Posterior cingulate gyrus (tissue), 11 donors: ENCODE measurements at regions not wholly inside any gene's neighbourhood (a gene's known extent, or its start where the extent isn't known, plus 50 kb on each side); places are given as distances from the start of the nearest gene placed in this dataset.
"Not testable (repeated sequence)": the region's sequence is repeated elsewhere in the genome, so short reads cannot be mapped to it uniquely, and the experiment has no call there.

Source experiments
- DNase-seq, 10 donors: peaks; one replicate each; pipeline versions ENCODE4 v3.0.0 to v3.0.0-alpha.2; 2020 to 2021; ENCODE audit warnings: mixed read lengths in 3 of 10
- intact Hi-C: fragments of 100-400 bp; cut with DNase I; formaldehyde crosslinking; loops from one replicate; pipeline ENCODE4 v1.15.1; 2023

GRCh38 chr3:177448987-177449359 is 251.7 kb upstream of the TBL1XR1 start:
- intact Hi-C loops = no loop called here

GRCh38 chr3:177449360-177450006 is 252.2 kb upstream of the TBL1XR1 start:
- DNase-seq = no peak
- intact Hi-C loops = no loop called here

More at GRCh38 chr3:177448987-177449359, 251.7 kb upstream of the TBL1XR1 start:
- no peak for DNase-seq

GRCh38 chr3:177451301-177451750 is 254.0 kb upstream of the TBL1XR1 start:
- no peak for DNase-seq
- intact Hi-C loops = no loop called here

DNA sequence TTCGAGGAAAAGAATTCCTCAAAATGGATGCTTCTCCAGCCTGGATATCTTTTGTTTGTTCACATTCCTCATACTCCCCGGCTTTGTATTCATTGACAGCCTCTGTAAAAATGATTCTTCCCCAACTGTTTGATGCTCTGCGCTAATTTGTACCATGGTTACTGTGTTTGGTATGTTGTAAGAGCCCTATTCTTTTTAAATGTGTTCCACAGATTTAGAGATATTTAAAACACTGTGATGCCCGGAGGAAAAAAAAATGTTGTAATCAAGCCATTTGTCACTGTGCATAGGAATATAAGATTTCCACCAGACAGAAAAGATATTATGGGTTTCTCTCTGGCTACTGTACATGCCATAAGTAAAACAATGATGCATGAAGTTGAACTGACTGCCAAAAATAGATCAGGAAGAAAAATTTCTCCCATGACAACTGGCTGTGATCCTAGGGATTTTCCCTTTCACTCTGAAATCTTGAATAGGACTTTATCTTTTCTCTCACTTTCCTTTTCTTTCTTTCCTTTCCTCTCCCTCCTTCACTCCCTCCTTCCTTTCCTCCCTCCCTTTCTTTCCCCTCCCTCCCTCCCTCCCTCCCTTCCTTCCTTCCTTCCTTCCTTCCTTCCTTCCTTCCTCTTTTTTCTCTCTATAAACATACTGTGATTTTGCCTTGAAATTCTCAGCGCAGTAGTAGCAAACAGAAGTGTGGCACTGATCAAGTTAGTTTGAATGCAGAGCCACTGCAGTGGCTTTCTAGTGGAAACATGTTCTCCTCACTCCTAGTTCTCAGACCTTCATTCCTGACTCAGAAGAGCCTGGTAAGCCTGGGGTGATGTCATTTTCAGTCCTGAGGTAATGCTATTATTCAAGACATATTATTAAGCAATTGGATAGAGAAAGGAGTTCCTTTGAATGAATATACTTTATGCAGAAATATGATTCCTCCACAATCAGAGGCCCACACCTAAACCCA is 254.9 kb upstream of the TBL1XR1 start:
- intact Hi-C loops = no loop called here
- DNase-seq = no peak

GRCh38 chr3:177452831-177453450 is 255.7 kb upstream of the TBL1XR1 start:
- DNase-seq = no peak
- intact Hi-C loops = no loop called here

DNA sequence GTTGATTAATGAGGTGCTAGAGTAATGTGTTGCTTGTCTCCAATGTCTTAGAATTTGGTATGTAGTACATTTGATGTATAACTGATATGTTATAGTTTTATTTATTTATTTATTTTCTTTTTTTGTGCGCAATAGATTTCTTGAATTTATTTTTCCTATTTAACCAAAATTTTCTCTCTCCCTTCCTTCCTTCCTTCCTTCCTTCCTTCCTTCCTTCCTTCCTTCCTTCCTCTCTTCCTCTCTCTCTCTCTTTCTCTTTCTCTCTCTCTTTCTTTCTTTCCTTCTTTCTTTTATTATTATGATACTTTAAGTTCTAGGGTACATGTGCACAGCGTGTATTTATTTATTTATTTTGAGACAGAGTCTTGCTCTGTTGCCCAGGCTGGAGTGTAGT is 256.2 kb upstream of the TBL1XR1 start:
- DNase-seq = no peak
- intact Hi-C loops = no loop called here

GRCh38 chr3:177457204-177457603 is 259.9 kb upstream of the TBL1XR1 start:
- intact Hi-C loops = not testable (repeated sequence)

GRCh38 chr3:177459401-177459800 is 262.1 kb upstream of the TBL1XR1 start:
- DNase-seq = no peak
- intact Hi-C loops = no loop called here

More at GRCh38 chr3:177457204-177457603, 259.9 kb upstream of the TBL1XR1 start:
- not testable (repeated sequence) for DNase-seq

DNA sequence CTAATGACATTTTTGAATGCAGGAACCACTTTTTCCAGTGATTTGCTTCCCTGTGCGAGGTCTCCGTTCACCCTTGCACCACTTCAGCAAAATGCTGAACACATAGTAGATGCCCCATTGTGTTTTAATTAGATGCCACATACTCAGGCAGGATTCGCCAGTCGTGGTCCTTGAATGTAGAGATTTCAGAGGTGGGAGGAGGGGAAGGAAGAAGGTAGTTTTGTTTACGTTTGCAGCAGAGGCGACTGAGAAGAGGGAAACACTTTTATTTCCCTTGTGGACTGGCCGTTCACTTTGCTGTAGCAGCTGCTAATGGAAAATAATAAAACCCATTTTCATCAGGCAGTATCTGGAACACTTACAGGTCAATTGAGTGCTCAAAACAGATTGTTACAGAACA is 262.8 kb upstream of the TBL1XR1 start:
- intact Hi-C loops = no loop called here
- DNase-seq = no peak

GRCh38 chr3:177461765-177462164 is 264.5 kb upstream of the TBL1XR1 start:
- no peak for DNase-seq
- intact Hi-C loops = no loop called here

DNA sequence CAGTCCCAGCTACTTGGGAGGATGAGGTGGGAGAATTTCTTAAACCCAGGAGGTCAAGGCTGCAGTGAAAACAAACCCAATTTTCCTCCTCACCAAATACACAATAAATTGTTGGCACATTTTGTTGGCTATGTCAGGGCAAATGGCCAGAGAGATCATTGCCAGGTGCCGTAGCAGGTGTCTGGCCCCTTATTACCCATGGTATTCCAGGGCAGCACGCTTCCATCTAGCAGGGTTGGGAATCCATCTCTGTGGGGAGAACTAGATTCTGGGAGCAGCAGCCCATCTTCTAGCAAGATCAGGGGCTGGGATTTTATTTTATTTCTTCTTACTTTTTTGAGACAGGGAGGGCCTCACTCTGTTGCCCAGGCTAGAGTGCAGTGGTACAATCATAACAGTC is 266.1 kb upstream of the TBL1XR1 start:
- intact Hi-C loops, DNase-seq: not testable (repeated sequence)

DNA sequence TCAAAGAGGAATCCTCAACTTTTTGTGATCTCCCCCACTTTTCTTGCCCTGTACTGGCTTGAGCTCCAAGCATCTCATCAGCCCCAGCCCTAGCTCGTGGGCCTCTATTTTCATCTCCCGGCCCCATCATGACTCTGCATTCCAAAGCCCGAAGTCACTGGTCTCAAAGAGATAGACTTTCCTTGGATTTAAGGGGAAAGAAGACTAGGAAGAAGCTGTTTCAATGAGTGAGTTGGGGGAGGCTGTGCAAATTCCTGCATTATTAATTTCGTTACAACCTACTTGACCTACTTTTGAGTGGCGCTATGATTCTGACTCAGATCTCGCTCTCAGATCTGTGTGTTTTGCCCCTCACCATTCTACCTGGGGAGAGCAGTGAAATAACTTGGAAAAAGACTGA is 266.6 kb upstream of the TBL1XR1 start:
- intact Hi-C loops = no loop called here
- no peak for DNase-seq

DNA sequence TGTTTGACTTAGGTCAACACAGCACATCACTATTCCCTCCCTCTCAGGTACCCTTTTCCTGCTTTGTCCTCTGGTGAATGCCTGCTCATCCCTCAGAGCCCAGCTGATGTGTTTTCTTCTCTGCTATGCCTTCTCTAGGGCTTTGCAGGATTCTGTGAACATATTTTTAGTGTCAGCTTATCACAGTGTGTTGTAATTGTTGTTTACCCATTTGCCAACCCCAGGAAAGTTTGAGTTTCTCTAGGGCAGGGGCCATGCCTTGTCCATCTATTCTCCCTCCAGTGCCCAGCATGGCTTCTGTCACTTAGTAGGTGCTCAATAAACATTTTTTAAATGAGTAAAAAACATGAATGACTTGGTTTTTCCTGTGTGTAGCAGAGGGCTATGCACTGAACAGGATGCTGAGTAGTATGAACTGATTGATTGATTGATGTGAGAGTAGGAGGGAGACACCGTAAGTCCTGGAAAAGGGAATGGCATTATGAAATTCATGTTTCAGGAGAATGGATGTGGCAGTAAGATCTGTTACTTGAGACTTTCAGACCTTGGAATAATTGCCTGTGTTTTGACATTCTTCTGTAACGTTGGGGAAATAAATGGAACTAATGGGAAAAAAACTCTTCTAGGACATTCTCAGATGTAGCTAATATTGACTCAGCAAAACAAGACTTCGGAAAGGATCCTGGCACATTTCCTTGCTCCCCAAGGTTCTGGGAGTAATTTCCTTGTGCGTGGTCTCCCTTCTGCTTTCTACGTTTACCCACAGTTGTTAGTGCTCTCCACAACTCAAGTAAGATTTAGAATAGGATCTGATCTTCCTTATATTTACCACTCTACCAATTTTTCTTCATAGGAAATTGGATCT is 267.3 kb upstream of the TBL1XR1 start:
- no peak for DNase-seq
- intact Hi-C loops = no loop called here

- intact Hi-C loops = no loop called here
- peak in 1 of 10 donors; percentile 36 for DNase-seq
Measured at GRCh38 chr3:177465257-177465642, 268.0 kb upstream of the TBL1XR1 start.

- DNase-seq = no peak
- intact Hi-C loops = no loop called here
Measured at GRCh38 chr3:177466074-177466473, 268.8 kb upstream of the TBL1XR1 start.

DNA sequence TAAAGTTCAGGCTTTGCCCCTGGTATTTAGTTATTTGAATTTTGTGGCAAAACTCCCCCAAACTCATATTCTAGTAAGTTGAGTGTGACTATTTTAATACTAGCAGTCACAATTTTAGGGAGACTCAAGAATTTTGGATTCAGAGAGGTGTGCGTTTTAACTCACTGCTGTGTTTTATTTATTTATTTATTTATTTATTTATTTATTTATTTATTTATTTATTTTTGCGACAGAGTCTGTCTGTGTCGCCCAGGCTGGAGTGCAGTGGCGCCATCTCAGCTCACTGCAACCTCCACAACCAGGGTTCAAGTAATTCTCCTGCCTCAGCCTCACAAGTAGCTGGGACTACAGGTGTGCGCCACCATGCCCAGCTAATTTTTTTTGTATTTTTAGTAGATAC is 269.3 kb upstream of the TBL1XR1 start:
- intact Hi-C loops, DNase-seq: not testable (repeated sequence)

DNA sequence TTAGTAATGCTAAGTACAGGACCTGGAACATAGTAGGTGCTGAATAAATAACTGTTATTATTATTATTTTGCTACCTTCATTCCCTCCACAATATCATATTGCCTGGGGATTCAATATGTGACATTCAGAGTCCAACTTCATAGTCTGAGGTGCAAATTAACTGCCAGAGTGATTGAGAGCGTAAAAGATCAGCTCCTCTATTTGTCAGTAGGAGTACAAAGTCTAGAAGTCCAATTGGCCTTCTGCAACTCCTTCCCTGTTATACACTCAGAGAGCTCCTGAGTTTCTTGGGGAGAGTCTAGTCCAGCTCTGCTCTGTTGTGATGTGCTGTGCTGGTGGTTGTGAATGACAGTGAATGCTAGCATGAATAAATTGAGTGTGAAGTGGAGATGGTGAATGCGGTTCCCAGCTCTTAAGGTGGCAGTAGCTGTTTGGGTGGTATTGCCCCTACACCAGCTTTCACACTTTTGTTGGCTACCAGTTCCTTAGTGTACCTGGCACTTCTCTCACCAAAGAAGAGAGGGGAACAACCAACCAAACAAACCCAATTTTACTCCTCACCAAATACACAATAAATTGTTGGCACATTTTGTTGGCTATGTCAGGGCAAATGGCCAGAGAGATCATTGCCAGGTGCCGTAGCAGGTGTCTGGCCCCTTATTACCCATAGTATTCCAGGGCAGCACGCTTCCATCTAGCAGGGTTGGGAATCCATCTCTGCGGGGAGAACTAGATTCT is 270.1 kb upstream of the TBL1XR1 start:
- DNase-seq = no peak
- intact Hi-C loops = no loop called here

- no peak for DNase-seq
- intact Hi-C loops = no loop called here
Measured at GRCh38 chr3:177468331-177468730, 271.0 kb upstream of the TBL1XR1 start.

DNA sequence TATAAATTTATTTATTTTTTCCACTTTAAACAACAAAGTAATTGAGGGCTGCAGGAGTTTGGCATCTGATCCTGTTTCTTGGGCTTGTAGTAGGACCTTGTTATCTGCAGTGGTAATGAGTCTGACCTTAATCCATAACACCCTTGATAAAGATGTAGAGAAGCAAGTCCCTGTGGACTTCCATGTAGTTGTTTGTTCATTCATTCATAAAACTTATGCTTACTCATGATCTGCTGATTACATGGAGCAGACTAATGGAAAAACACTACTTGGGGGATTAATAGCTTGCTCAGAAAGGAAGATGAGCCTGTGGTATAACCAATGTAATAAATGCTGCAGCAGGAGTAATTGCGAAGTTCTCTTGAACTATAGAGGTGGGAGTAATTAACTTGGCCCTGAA is 271.5 kb upstream of the TBL1XR1 start:
- intact Hi-C loops = no loop called here
- no peak for DNase-seq

GRCh38 chr3:177469216-177469615 is 271.9 kb upstream of the TBL1XR1 start:
- intact Hi-C loops = no loop called here
- DNase-seq = no peak
